NCI-H1436 treated with DMSO at 0.1 percent for 48 hours (cell line): ENCODE measurements at regions not wholly inside any gene's neighbourhood (a gene's known extent, or its start where the extent isn't known, plus 50 kb on each side); places are given as distances from the start of the nearest gene placed in this dataset.
"Not testable (repeated sequence)": the region's sequence is repeated elsewhere in the genome, so short reads cannot be mapped to it uniquely, and the experiment has no call there.

Experiments used
- DNase-seq: peaks from one replicate; lab custom pipeline; 2025; lab: John Stamatoyannopoulos, UW

GRCh38 chr10:55237462-55237861 lies 436.4 kb upstream of the PCDH15 start:
- no peak for DNase-seq

- no peak for DNase-seq
Observed at GRCh38 chr10:55233505-55233904, 432.5 kb upstream of the PCDH15 start.

- no peak for DNase-seq
Observed at GRCh38 chr10:55233090-55233489, 432.1 kb upstream of the PCDH15 start.

- no peak for DNase-seq
Observed at GRCh38 chr10:55232553-55232952, 431.5 kb upstream of the PCDH15 start.

GRCh38 chr10:55227967-55228366 lies 426.9 kb upstream of the PCDH15 start:
- DNase-seq = no peak

DNA sequence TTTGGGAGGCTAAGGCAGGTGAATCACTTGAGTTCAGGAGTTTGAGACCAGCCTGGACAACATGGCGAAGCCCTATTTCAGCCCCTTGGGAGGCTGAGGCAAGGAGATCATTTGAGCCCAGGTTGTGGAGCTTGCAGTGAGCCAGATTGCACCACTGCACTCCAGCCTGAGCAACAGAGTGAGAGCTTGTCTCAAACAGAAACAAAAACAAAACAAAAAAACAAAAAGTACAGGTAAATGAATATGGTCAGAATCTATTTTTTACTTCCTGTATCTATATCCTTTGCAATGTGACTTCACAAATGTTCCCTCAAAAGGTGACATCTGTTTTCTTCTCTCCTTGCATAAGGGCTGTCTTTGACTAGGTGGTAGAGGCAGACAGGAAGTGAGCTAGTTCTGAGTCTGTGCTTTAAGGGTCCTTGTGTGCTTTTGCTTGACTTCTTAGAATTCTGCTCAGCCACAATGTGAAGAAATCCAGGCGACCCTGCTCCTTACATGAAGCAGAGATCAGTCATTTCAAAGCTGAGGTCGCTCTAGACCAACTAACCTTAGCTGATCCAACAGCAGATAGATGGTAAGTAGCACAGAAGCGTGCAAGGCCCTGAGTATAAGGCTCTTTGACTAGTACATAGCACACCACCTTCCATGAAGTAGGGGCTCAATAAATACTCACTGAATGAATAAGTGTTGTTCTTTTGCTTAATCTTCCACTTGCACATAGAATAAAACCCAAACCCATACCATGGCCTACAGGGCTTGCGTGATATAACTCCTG lies 423.2 kb upstream of the PCDH15 start:
- no peak for DNase-seq

- DNase-seq = no peak
Observed at GRCh38 chr10:55223352-55223751, 422.3 kb upstream of the PCDH15 start.

DNA sequence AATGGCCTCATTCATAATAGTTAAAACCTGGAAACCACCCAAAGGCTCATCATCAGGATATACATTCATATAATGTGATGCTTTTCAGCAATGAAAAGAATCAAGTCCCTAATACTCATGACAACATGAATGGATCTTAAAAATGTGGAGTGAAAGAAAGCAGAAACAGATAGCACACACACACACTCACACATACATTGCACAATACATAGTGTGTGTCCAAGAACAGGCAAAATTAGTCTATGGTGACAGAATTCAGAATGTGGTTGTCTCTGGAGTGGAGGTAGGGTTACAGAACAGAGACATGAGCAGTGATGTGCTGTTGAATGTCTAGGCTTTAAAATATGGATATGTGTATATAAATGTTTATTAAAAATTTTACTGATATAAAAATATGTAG lies 419.9 kb upstream of the PCDH15 start:
- no peak for DNase-seq

GRCh38 chr10:55215699-55216098 lies 414.7 kb upstream of the PCDH15 start:
- DNase-seq = no peak

DNA sequence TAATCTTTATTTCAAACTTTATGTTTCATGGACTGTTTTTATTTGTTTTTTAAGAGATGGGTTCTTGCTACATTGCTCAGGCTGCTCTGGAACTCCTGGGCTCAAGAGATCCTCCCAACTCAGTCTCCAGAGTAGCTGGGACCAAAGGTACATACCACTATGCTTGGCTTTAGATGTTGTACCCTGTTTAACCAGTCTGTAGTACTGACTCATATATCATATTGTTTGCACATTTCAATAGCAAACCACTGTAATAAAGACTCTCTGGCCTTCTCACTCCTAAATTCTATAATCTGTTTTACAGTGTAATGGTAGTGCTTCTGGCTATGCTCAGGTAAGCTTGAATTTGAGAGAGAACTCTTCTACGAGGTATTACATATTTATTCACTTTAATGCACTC lies 413.6 kb upstream of the PCDH15 start:
- DNase-seq = no peak

DNA sequence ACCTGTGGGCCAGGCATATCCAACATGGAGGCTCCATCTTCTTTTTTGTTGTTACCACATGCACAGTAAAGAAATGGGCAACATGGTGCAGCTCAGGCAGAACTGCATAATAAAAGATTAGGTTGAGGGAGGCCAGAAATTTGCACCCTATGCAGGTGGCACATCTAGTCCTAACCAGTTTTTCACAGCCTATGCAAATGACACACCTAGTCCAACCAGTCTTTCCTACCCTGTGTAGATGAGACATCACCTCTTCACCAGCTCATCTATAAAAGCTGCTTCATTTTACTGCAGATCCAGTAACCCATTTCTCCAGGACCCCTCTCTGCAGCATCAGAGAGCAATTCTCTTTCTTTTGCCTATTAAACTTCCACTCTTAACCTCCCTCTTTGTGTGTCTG lies 411.0 kb upstream of the PCDH15 start:
- no peak for DNase-seq

DNA sequence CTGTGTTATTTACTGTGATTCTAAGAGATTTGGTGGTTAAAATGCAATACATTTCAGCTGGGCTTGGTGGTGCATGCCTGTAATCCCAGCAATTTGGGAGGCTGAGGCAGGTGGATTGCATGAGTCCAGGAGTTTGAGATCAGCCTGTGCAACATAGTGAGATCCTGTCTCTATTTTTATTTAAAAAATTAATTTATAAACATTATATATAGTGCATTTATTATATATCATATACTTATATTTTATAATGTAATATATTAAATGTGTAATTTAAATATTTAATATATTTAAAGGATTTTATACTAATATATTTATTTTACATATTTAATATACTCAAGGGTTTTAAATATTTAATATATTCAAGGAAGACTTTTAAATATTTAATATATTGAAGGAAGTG lies 402.8 kb upstream of the PCDH15 start:
- no peak for DNase-seq

DNA sequence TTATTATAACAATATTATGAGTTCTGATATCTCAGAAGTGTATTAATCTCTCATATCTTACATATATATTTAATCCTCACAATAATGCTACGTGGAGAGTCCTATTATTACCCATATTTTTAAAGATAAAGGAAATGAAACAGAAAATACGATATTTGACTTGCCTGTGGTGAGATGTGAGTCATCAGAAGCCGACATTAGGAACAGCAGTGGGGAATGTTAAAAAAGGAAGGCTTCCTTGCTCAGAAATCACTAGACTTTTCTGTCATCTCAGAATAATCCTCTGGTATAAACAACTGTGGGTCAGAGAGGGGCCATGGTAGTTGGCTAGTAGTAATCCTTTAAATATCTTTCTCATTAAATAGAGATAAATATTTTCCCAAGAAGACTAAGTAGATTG lies 402.3 kb upstream of the PCDH15 start:
- no peak for DNase-seq

DNA sequence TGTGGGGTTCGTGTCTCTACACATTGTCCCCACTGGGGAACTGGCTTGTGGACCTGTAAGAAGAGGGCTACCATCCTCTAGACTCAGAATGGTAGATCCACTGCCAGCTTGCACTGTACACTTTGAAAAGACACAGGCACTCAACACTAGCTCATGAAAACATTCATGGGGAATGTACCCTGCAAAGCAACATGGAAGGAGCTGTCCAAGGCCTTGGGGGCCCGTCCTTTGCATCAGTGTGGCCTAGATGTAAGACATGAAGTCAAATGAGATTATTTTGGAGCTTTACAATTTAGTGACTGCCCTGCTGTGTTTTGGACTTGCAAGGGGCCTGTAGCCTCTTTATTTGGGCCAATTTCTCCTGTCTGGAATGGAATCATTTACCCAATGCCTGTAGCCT lies 399.0 kb upstream of the PCDH15 start:
- DNase-seq = no peak

DNA sequence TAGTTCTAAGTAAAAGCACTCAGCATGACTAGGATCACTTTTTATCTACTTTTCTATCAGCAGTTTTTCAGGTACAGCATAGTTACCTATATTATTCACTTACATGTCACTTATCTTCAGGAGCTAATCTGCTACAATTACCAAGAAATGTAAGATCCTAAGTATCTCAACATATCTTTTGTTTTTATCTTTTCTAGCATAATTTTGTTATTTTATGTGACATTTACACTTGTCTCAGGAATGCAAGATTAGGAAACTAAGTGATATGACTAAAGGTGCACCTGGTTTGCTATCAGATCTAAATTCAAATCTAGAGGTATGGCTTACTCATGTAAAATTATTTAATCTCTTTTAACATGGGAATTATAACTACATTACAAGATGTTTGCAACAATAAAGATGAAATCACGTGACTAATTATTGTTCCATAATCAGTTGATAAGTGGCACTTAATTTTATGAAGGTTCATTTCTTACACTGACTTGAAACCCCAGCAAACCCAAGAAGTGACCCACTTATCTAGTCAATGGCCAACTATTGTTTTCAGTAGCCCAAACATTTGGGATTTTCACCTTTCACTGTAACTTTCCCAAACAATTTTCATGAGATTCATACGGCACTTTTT lies 390.3 kb upstream of the PCDH15 start:
- no peak for DNase-seq

- DNase-seq = no peak
Observed at GRCh38 chr10:55183993-55184392, 383.0 kb upstream of the PCDH15 start.

DNA sequence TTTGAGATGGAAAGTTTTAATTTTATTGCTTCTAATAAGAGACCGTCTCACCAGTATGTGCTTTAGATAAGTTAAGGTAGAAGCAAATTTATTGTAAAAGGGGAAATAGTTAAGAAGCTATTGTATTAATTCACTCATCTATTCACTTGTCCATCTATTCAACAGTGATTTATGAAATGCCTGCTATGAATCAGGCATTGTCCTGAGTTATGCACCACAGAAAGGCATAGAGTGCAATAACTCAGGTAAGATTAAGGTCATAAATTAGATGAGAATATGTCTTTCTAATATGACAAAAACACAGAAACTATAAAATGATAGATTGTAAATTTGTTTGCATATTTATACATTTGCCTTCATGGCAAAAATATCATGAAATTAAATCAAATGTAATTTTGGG lies 379.3 kb upstream of the PCDH15 start:
- DNase-seq = no peak

- DNase-seq = no peak
Observed at GRCh38 chr10:55174419-55174818, 373.4 kb upstream of the PCDH15 start.

DNA sequence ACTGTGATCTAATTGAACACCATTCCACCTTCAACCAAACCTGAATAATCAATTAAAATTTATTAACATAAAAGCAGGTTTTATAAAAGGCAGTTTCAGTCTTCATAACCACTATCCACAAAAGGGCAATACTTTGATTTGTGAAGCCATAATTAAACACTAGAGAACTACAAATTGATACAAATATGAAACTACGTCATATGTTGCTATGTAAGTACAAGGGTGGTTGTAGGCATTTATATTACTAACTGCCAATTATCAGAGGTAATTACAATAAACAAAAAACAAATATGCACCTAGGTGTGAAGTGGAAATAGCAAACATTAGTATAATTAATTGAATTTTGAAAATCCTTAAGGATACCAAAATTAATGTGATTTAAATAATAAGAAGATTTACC lies 368.5 kb upstream of the PCDH15 start:
- no peak for DNase-seq

DNA sequence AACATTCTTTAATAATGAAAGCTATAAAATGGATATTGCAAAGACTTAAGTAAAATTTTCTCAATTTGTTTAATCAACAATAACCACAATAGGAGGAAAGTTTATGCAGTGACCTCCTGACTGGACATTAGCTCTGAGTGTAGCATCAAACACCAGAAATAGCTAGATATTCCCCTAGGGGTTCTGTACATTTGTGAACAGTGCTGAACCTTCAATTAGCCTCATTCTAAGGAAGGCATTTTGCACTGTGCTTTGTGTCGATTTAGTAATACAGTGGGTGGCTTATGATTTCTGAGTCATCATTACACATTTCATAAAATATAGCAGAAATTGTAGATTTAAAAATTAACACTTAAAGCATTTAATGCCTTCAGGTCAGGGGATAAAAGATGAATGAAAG lies 367.3 kb upstream of the PCDH15 start:
- no peak for DNase-seq

GRCh38 chr10:55163388-55163979 lies 362.5 kb upstream of the PCDH15 start:
- no peak for DNase-seq

- DNase-seq = not testable (repeated sequence)
Observed at GRCh38 chr10:55162321-55162720, 361.3 kb upstream of the PCDH15 start.

- no peak for DNase-seq
Observed at GRCh38 chr10:55160655-55161283, 359.7 kb upstream of the PCDH15 start.
